ENCODE measurements at regions not wholly inside any gene's neighbourhood (a gene's known extent, or its start where the extent isn't known, plus 50 kb on each side); places are given as distances from the start of the nearest gene placed in this dataset.
"Not testable (repeated sequence)": the region's sequence is repeated elsewhere in the genome, so short reads cannot be mapped to it uniquely, and the experiment has no call there.

DNA sequence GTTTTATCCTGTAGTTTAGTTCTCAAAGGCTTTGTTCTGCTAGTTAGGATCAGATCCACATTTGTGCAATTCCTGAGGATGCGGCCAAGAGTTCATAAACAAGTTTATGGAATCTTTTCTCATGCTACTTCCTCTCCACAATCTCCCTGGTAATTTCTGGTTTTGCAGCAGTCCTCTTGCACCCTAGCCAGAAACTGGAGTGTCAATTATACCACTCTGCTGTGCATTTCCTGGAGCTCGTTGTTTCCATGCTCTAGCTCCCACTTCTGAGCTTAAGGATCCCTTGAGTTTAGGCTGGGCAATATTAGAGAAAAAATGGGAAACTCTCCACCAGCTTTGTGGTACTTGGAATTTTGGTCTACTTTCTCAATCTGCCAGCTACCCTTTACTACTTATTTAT is 474.7 kb downstream of the DIRAS2 start:
- no peak for DNase-seq (ENCODE audit: low read depth in 1 of 2, low spot score in 1 of 2)
- Histone ChIP-seq H3K9me3 (ENCODE audit: low read depth) (no peaks in the 10 kb centered on the region), H3K27ac (no peak overlapping the region), H3K4me1 (ENCODE audit: low read depth) (peaks cover 10% of the 10 kb centered on the region), H3K36me3 (no peaks in the 10 kb centered on the region), H3K27me3 (no peaks in the 10 kb centered on the region), H3K4me3 (no peak overlapping the region)
- TF ChIP-seq, protein P1, sequence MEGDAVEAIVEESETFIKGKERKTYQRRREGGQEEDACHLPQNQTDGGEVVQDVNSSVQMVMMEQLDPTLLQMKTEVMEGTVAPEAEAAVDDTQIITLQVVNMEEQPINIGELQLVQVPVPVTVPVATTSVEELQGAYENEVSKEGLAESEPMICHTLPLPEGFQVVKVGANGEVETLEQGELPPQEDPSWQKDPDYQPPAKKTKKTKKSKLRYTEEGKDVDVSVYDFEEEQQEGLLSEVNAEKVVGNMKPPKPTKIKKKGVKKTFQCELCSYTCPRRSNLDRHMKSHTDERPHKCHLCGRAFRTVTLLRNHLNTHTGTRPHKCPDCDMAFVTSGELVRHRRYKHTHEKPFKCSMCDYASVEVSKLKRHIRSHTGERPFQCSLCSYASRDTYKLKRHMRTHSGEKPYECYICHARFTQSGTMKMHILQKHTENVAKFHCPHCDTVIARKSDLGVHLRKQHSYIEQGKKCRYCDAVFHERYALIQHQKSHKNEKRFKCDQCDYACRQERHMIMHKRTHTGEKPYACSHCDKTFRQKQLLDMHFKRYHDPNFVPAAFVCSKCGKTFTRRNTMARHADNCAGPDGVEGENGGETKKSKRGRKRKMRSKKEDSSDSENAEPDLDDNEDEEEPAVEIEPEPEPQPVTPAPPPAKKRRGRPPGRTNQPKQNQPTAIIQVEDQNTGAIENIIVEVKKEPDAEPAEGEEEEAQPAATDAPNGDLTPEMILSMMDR (IDR thresholded peaks at IDR 0.05; ENCODE audit: low read depth, low read length) = no peak

DNA sequence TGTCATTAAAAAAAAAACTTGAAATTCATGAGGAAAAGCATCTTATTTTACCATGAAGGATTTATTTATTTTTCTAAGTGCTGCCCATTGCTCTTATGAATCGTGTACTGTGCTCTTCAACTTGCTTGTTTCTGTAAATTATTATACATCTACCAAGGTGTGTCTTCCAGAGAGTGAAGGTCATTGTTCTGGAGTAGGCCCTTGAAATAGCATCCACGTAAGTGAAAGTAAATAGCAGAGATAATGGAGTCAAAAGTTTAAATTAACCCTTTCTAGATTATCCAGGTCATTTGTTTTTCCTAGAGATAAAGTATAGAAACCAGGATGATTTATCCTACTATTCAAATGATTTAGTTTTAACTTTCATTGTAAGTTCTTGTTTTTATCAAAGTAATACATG is 473.1 kb downstream of the DIRAS2 start:
- Histone ChIP-seq H3K36me3 (no peaks in the 10 kb centered on the region), H3K27ac (no peak overlapping the region), H3K4me3 (no peak overlapping the region), H3K9me3 (ENCODE audit: low read depth) (no peaks in the 10 kb centered on the region), H3K4me1 (ENCODE audit: low read depth) (peaks cover 10% of the 10 kb centered on the region), H3K27me3 (no peaks in the 10 kb centered on the region)
- TF ChIP-seq, protein P1 (IDR thresholded peaks at IDR 0.05; ENCODE audit: low read depth, low read length) = no peak
- peak in 1 of 2 donors; percentile 17 for DNase-seq (ENCODE audit: low read depth in 1 of 2, low spot score in 1 of 2)

DNA sequence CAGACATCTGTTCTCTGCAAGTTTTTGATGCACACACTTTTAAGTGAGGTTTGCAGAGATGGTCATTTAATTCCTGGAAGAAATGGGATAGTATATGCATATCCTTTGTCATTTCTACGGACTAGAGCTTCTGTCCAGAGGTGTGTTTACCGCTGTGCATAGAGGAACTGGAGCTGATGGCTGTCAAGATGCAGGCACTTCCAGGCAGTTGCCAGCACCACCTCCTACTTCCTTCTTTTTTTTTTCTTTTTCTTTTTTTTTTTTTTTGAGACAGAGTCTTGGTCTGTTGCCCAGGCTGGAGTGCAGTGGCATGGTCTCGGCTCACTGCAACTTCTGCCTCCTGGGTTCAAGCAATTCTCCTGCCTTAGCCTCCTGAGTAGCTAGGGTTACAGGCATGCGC is 468.7 kb downstream of the DIRAS2 start:
- not testable (repeated sequence) for H3K4me3 ChIP-seq; H3K9me3 ChIP-seq (ENCODE audit: low read depth); H3K27ac ChIP-seq; H3K4me1 ChIP-seq (ENCODE audit: low read depth); H3K27me3 ChIP-seq; H3K36me3 ChIP-seq; DNase-seq (ENCODE audit: low read depth in 1 of 2, low spot score in 1 of 2)

DNA sequence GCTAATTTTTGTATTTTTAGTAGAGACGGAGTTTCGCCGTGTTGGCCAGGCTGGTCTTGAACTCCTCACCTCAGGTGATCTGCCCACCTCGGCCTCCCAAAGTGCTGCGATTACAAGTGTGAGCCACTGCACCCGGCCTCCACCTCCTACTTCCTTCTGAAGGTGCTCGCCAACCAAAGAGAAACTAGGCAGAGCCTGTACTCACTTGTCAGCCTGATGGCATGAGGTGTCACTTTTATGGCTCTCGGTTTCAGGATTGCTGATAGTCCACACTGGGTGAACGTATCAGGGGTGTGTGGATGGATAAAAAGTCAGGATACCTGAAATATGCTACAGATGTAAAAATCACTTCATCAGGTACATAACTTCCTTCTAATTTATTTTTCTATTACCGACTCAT is 468.3 kb downstream of the DIRAS2 start:
- not testable (repeated sequence) for H3K4me3 ChIP-seq; DNase-seq (ENCODE audit: low read depth in 1 of 2, low spot score in 1 of 2); H3K9me3 ChIP-seq (ENCODE audit: low read depth); H3K4me1 ChIP-seq (ENCODE audit: low read depth); H3K36me3 ChIP-seq; H3K27me3 ChIP-seq; H3K27ac ChIP-seq

DNA sequence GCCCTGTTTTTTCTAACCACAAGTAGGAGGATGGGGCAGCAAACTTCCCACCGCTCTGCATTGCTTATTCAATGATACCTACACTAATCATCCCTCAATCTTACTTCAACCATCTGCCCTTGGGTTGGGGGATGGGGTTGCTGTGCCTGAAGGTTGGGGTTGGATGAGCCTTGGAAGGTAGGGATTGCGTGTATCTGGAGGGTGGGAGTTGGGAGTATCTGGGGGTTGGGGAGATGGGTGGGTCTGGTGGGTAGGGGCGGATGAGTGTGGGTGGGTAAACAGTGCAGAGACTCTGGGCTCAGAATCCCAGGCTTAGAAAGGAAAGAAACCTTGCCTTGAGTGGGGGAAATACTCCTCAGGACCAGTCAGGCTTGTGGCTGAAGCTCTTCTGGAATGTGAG is 467.4 kb downstream of the DIRAS2 start:
- Histone ChIP-seq H3K27me3 (no peaks in the 10 kb centered on the region), H3K9me3 (ENCODE audit: low read depth) (no peaks in the 10 kb centered on the region), H3K4me3 (no peak overlapping the region), H3K27ac (no peak overlapping the region), H3K4me1 (ENCODE audit: low read depth) (no peaks in the 10 kb centered on the region), H3K36me3 (no peaks in the 10 kb centered on the region)
- DNase-seq (ENCODE audit: low read depth in 1 of 2, low spot score in 1 of 2) = no peak
- TF ChIP-seq, protein P1 (IDR thresholded peaks at IDR 0.05; ENCODE audit: low read depth, low read length) = no peak

DNA sequence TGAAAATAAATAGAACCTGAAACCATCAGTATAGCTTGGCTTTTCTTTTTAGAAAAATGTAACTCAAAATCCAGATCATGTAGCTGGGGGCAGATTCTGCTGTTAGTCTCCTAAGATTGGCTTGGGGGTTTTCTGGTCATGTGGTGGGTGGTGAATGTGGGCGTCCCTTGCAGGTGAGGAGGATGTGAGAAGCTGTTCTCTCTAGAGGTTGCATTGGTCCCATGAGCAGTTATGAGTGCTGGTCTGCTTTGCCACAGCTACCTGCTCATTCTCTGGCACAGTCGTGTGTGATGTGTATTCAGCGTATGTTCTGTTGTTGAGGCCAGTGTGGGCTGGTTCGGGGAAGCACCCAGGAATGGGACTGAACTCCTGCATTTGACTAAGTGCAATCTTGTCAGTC is 466.8 kb downstream of the DIRAS2 start:
- no peak overlapping the region for H3K4me3 ChIP-seq
- TF ChIP-seq, protein P1 (IDR thresholded peaks at IDR 0.05; ENCODE audit: low read depth, low read length) = no peak
- no peaks in the 10 kb centered on the region for H3K27me3 ChIP-seq
- no peak for DNase-seq (ENCODE audit: low read depth in 1 of 2, low spot score in 1 of 2)
- H3K36me3 ChIP-seq = no peaks in the 10 kb centered on the region
- H3K4me1 ChIP-seq (ENCODE audit: low read depth) = no peaks in the 10 kb centered on the region
- H3K27ac ChIP-seq = no peak overlapping the region
- no peaks in the 10 kb centered on the region for H3K9me3 ChIP-seq (ENCODE audit: low read depth)

DNA sequence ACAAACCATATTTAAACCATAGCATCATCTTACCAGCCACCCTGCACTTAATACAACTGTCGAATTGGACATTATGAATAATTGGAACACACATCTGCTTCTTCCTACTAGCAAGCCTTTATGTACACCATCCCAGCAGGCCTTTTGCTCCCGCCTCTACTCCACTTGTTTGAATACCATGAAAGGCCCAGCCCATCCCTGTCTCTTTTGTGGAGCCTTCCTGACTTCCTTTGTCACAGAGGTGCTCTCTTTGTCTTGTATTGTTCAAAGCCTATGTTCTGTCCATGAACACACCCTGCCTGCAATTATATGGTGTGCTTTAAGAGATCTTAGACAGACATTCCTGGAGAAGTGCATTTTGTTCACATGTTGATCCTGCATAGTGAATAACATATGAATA is 465.7 kb downstream of the DIRAS2 start:
- Histone ChIP-seq H3K4me1 (ENCODE audit: low read depth) (no peaks in the 10 kb centered on the region), H3K27ac (no peak overlapping the region), H3K36me3 (no peaks in the 10 kb centered on the region), H3K9me3 (ENCODE audit: low read depth) (no peaks in the 10 kb centered on the region), H3K4me3 (no peak overlapping the region), H3K27me3 (no peaks in the 10 kb centered on the region)
- DNase-seq (ENCODE audit: low read depth in 1 of 2, low spot score in 1 of 2) = no peak
- TF ChIP-seq, protein P1 (IDR thresholded peaks at IDR 0.05; ENCODE audit: low read depth, low read length) = no peak

All from cardiac muscle cell (in vitro differentiated cells and primary cell).